PFSK-1 (cell line): ENCODE measurements at regions not wholly inside any gene's neighbourhood (a gene's known extent, or its start where the extent isn't known, plus 50 kb on each side); places are given as distances from the start of the nearest gene placed in this dataset.

Source experiments
- FOXP2 ChIP-seq: optimal IDR thresholded peaks from 2 replicates; pipeline ENCODE3; 2011; ENCODE audit warnings: borderline replicate concordance, control low read depth, inconsistent platforms; ENCODE audit not compliant: insufficient read depth; ENCODE audit errors: extremely low read length, extremely low read depth
- POLR2AphosphoS5 ChIP-seq: IDR thresholded peaks from 2 replicates; pipeline ENCODE4 v1.6.1; 2012; ENCODE audit warnings: low read depth, mild to moderate bottlenecking, control low read depth, low read length, moderate library complexity
- REST ChIP-seq, 2 experiments: IDR thresholded peaks; 2 replicates each; pipeline versions ENCODE4 v1.6.1 to v1.8.0; 2011 to 2012; ENCODE audit warnings: low read depth in 2 of 2, low read length in 2 of 2, control low read depth in 1 of 2, inconsistent platforms in 1 of 2, mild to moderate bottlenecking in 1 of 2, moderate library complexity in 1 of 2; ENCODE audit not compliant: insufficient read depth in 1 of 2
- SIN3A ChIP-seq: IDR thresholded peaks from 2 replicates; pipeline ENCODE4 v1.6.1; 2012; ENCODE audit warnings: mild to moderate bottlenecking, low read length, moderate library complexity, borderline replicate concordance; ENCODE audit not compliant: insufficient read depth
- TAF1 ChIP-seq: IDR thresholded peaks from 2 replicates; pipeline ENCODE4 v1.6.1; 2012; ENCODE audit warnings: low read length, control low read depth, borderline replicate concordance; ENCODE audit not compliant: insufficient read depth

GRCh38 chr1:95496773-95497172 lies 262.8 kb downstream of the RWDD3 start:
- no peak for TF ChIP-seq POLR2AphosphoS5
- TF ChIP-seq REST (IDR thresholded peaks at IDR 0.05; ENCODE audit: insufficient read depth in 1 of 2, low read depth in 2 of 2, low read length in 2 of 2): no peak
- TF ChIP-seq FOXP2: no peak
- TF ChIP-seq TAF1: no peak
- no peak for TF ChIP-seq SIN3A

- TF ChIP-seq SIN3A: no peak
- no peak for TF ChIP-seq POLR2AphosphoS5
- TF ChIP-seq FOXP2: no peak
- no peak for TF ChIP-seq TAF1
- TF ChIP-seq REST (IDR thresholded peaks at IDR 0.05; ENCODE audit: insufficient read depth in 1 of 2, low read depth in 2 of 2, low read length in 2 of 2): no peak
Measured at GRCh38 chr1:95497566-95497965, 263.6 kb downstream of the RWDD3 start.

- TF ChIP-seq FOXP2 (no peak), POLR2AphosphoS5 (no peak), SIN3A (no peak), TAF1 (no peak), REST (IDR thresholded peaks at IDR 0.05; ENCODE audit: insufficient read depth in 1 of 2, low read depth in 2 of 2, low read length in 2 of 2) (no peak)
Measured at GRCh38 chr1:95503278-95504030, 269.4 kb downstream of the RWDD3 start.

GRCh38 chr1:95504321-95504720 lies 270.3 kb downstream of the RWDD3 start:
- TF ChIP-seq REST (IDR thresholded peaks at IDR 0.05; ENCODE audit: insufficient read depth in 1 of 2, low read depth in 2 of 2, low read length in 2 of 2) (no peak), SIN3A (no peak), FOXP2 (no peak), POLR2AphosphoS5 (no peak), TAF1 (no peak)

GRCh38 chr1:95506736-95507414 lies 272.9 kb downstream of the RWDD3 start:
- TF ChIP-seq POLR2AphosphoS5 (no peak), TAF1 (no peak), SIN3A (no peak), REST (IDR thresholded peaks at IDR 0.05; ENCODE audit: insufficient read depth in 1 of 2, low read depth in 2 of 2, low read length in 2 of 2) (no peak), FOXP2 (no peak)
